ENCODE measurements at regions not wholly inside any gene's neighbourhood (a gene's known extent, or its start where the extent isn't known, plus 50 kb on each side); places are given as distances from the start of the nearest gene placed in this dataset.

GRCh38 chr1:48105165-48105564, 108.0 kb upstream of the TRABD2B start:
- Mint-ChIP-seq H3K4me1 (no peaks in the 10 kb centered on the region), H3K27me3 (ENCODE audit: low read depth in 3 of 3) (peaks cover 0 to 5% (median 2%) of the 10 kb centered on the region in 3 donors), H3K9me3 (no peaks in the 10 kb centered on the region), H3K4me3 (no peak overlapping the region), H3K27ac (no peak overlapping the region), H3K36me3 (no peaks in the 10 kb centered on the region)
- no peaks in the 10 kb centered on the region for H3K27me3 ChIP-seq (ENCODE audit: control insufficient read depth in 2 of 2, insufficient read depth in 2 of 2, low read length in 2 of 2)
- no peak overlapping the region for H3K27ac ChIP-seq (ENCODE audit: low read depth in 1 of 2, low read length in 2 of 2)
- no peak for TF ChIP-seq CTCF (IDR thresholded peaks at IDR 0.05)
- no peak for DNase-seq
- intact Hi-C loops (cut with micrococcal nuclease) = loop anchor here (5.0 kb wide), 2 partner anchors 97 to 392 kb away; no protein-coding TSS in a partner anchor
- H2AFZ ChIP-seq (ENCODE audit: insufficient read depth, low read depth, low read length, poor library complexity, severe bottlenecking) = no peak overlapping the region
- no peak overlapping the region for H3K4me2 ChIP-seq (replicated peaks; ENCODE audit: extremely low read depth, low read length, poor library complexity, severe bottlenecking)
- no peaks in the 10 kb centered on the region for H3K4me1 ChIP-seq (ENCODE audit: control insufficient read depth in 1 of 2, insufficient read depth in 2 of 2, low read length in 2 of 2)
- no peak overlapping the region for H3K9ac ChIP-seq (ENCODE audit: insufficient read depth, low read length, poor library complexity, severe bottlenecking)
- H3K36me3 ChIP-seq (replicated peaks in 1 of 2; ENCODE audit: control insufficient read depth in 1 of 2, insufficient read depth in 2 of 2, low read length in 2 of 2) = no peaks in the 10 kb centered on the region
- H3K79me2 ChIP-seq (ENCODE audit: insufficient read depth, low read length) = no peaks in the 10 kb centered on the region
- WGBS (ENCODE audit: insufficient coverage) = 100% methylated on average over 1 of the region's 3 CpGs
- no peak overlapping the region for H3K4me3 ChIP-seq (replicated peaks in 1 of 3; ENCODE audit: low read depth in 2 of 3, low read length in 3 of 3)
- H4K20me1 ChIP-seq (ENCODE audit: insufficient read depth, low read length) = no peaks in the 10 kb centered on the region
- H3K9me3 ChIP-seq (replicated peaks in 1 of 2; ENCODE audit: control insufficient read depth in 1 of 2, insufficient read depth in 1 of 2, low read length in 2 of 2) = no peaks in the 10 kb centered on the region

GRCh38 chr1:48103495-48103894, 106.3 kb upstream of the TRABD2B start:
- intact Hi-C loops (cut with micrococcal nuclease) = no loop called here
- H3K36me3 ChIP-seq (replicated peaks in 1 of 2; ENCODE audit: control insufficient read depth in 1 of 2, insufficient read depth in 2 of 2, low read length in 2 of 2) = no peaks in the 10 kb centered on the region
- peaks cover 0 to 3% (median 2%) of the 10 kb centered on the region in 3 donors for H3K27me3 Mint-ChIP-seq (ENCODE audit: low read depth in 3 of 3)

More at GRCh38 chr1:48103495-48103894, 106.3 kb upstream of the TRABD2B start:
- Mint-ChIP-seq H3K4me1 (no peaks in the 10 kb centered on the region), H3K9me3 (no peaks in the 10 kb centered on the region), H3K4me3 (no peak overlapping the region), H3K27ac (no peak overlapping the region), H3K36me3 (no peaks in the 10 kb centered on the region)
- H3K4me3 ChIP-seq (replicated peaks in 1 of 3; ENCODE audit: low read depth in 2 of 3, low read length in 3 of 3) = no peak overlapping the region
- no peaks in the 10 kb centered on the region for H4K20me1 ChIP-seq (ENCODE audit: insufficient read depth, low read length)
- no peaks in the 10 kb centered on the region for H3K9me3 ChIP-seq (replicated peaks in 1 of 2; ENCODE audit: control insufficient read depth in 1 of 2, insufficient read depth in 1 of 2, low read length in 2 of 2)
- no peak overlapping the region for H3K9ac ChIP-seq (ENCODE audit: insufficient read depth, low read length, poor library complexity, severe bottlenecking)
- DNase-seq = no peak
- no peaks in the 10 kb centered on the region for H3K4me1 ChIP-seq (ENCODE audit: control insufficient read depth in 1 of 2, insufficient read depth in 2 of 2, low read length in 2 of 2)
- no peaks in the 10 kb centered on the region for H3K27me3 ChIP-seq (ENCODE audit: control insufficient read depth in 2 of 2, insufficient read depth in 2 of 2, low read length in 2 of 2)
- 100% methylated on average over 5 of the region's 6 CpGs for WGBS (ENCODE audit: insufficient coverage)
- no peak overlapping the region for H3K27ac ChIP-seq (ENCODE audit: low read depth in 1 of 2, low read length in 2 of 2)
- no peak overlapping the region for H2AFZ ChIP-seq (ENCODE audit: insufficient read depth, low read depth, low read length, poor library complexity, severe bottlenecking)
- no peak overlapping the region for H3K4me2 ChIP-seq (replicated peaks; ENCODE audit: extremely low read depth, low read length, poor library complexity, severe bottlenecking)
- no peak for TF ChIP-seq CTCF (IDR thresholded peaks at IDR 0.05)
- no peaks in the 10 kb centered on the region for H3K79me2 ChIP-seq (ENCODE audit: insufficient read depth, low read length)

Measured in CD14-positive monocyte (primary cell).